DMS 273 treated with DMSO at 0.1 percent for 48 hours (cell line): ENCODE measurements at regions not wholly inside any gene's neighbourhood (a gene's known extent, or its start where the extent isn't known, plus 50 kb on each side); places are given as distances from the start of the nearest gene placed in this dataset.
A peak's percentile ranks its signal among the peaks of the same experiment; 100 is the strongest.
"Not testable (repeated sequence)": the region's sequence is repeated elsewhere in the genome, so short reads cannot be mapped to it uniquely, and the experiment has no call there.

ENCODE experiments used
- DNase-seq: peaks from one replicate; lab custom pipeline; 2025; lab: John Stamatoyannopoulos, UW

- DNase-seq: not testable (repeated sequence)
Measured at GRCh38 chr3:16077146-16077545, 97.3 kb upstream of the GALNT15 start.

GRCh38 chr3:16077681-16078080 lies 96.8 kb upstream of the GALNT15 start:
- not testable (repeated sequence) for DNase-seq

- DNase-seq: no peak
Measured at GRCh38 chr3:16079519-16079918, 95.0 kb upstream of the GALNT15 start.

GRCh38 chr3:16081661-16082060 lies 92.8 kb upstream of the GALNT15 start:
- no peak for DNase-seq

- no peak for DNase-seq
Measured at GRCh38 chr3:16084887-16085286, 89.6 kb upstream of the GALNT15 start.

- no peak for DNase-seq
Measured at GRCh38 chr3:16085410-16085809, 89.1 kb upstream of the GALNT15 start.

- DNase-seq: no peak
Measured at GRCh38 chr3:16085884-16086608, 88.4 kb upstream of the GALNT15 start.

- no peak for DNase-seq
Measured at GRCh38 chr3:16086690-16087089, 87.8 kb upstream of the GALNT15 start.

GRCh38 chr3:16088496-16088895 lies 86.0 kb upstream of the GALNT15 start:
- DNase-seq: no peak

GRCh38 chr3:16089521-16089920 lies 85.0 kb upstream of the GALNT15 start:
- no peak for DNase-seq

GRCh38 chr3:16090024-16090423 lies 84.5 kb upstream of the GALNT15 start:
- DNase-seq: no peak

GRCh38 chr3:16090706-16091105 lies 83.8 kb upstream of the GALNT15 start:
- DNase-seq: no peak

- no peak for DNase-seq
Measured at GRCh38 chr3:16092923-16093322, 81.6 kb upstream of the GALNT15 start.

GRCh38 chr3:16101295-16102186 lies 72.9 kb upstream of the GALNT15 start:
- no peak for DNase-seq

- DNase-seq: no peak
Measured at GRCh38 chr3:16102187-16102561, 72.3 kb upstream of the GALNT15 start.

- DNase-seq: no peak
Measured at GRCh38 chr3:16102905-16103364, 71.5 kb upstream of the GALNT15 start.

GRCh38 chr3:16103472-16103871 lies 71.0 kb upstream of the GALNT15 start:
- DNase-seq: no peak

GRCh38 chr3:16104156-16104555 lies 70.3 kb upstream of the GALNT15 start:
- DNase-seq: no peak

GRCh38 chr3:16106050-16106449 lies 68.4 kb upstream of the GALNT15 start:
- DNase-seq: peak; percentile 44

GRCh38 chr3:16108424-16108823 lies 66.1 kb upstream of the GALNT15 start:
- DNase-seq: no peak

GRCh38 chr3:16109929-16110328 lies 64.6 kb upstream of the GALNT15 start:
- DNase-seq: no peak

GRCh38 chr3:16112910-16113504 lies 61.5 kb upstream of the GALNT15 start:
- DNase-seq: no peak

- DNase-seq: no peak
Measured at GRCh38 chr3:16113704-16114103, 60.8 kb upstream of the GALNT15 start.
